Stimulated activated CD8-positive, alpha-beta memory T cell treated with anti-CD3 and anti-CD28 coated beads, Interleukin-7, amount 100 ng/mL, for 48 hours (primary cell): ENCODE measurements at regions not wholly inside any gene's neighbourhood (a gene's known extent, or its start where the extent isn't known, plus 50 kb on each side); places are given as distances from the start of the nearest gene placed in this dataset.

Experiments used
- DNase-seq, 2 donors: peaks; one replicate each; pipeline ENCODE4 v3.0.0-alpha.2; 2020; ENCODE audit warnings: low read depth in 1 of 2; ENCODE audit errors: extremely low read depth in 1 of 2

DNA sequence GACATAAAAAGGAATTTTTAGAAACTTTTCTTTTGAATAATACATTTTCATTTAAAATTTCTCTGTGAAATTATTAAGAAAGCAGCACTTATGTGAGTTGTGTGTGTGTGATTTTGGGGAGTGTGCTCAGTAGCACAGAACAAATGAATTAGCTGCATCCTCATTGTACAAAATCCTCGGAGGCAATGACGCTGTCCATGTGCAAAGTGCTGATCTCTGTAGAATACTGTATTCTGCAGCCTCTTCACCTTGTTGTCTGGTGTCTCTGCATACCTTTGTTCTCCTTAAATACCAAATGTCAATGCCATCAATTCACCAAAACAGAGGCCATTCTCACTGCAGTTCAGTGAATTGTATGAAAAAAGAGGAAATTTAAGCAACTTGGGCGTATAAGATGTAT is 838.4 kb downstream of the QKI start:
- no peak for DNase-seq

DNA sequence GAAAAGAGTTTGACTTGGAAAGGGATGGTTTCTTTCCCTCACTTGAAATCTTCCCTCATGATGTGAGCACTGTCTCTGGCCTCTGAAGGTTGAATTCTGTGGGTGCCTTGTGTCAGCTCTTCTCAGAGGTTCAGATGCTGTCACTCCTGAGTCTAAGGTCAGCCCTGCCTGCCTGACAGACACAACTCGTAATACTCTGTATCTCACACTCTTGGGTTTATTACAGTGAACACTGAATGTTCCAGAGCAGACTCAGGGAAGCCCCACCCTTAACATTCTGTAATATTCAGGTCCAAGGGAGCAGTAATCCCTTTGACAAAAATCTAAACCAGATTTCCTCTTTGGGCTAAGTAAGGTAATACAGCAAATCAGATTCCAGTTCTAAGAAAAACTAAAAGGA is 837.8 kb downstream of the QKI start:
- DNase-seq: no peak

DNA sequence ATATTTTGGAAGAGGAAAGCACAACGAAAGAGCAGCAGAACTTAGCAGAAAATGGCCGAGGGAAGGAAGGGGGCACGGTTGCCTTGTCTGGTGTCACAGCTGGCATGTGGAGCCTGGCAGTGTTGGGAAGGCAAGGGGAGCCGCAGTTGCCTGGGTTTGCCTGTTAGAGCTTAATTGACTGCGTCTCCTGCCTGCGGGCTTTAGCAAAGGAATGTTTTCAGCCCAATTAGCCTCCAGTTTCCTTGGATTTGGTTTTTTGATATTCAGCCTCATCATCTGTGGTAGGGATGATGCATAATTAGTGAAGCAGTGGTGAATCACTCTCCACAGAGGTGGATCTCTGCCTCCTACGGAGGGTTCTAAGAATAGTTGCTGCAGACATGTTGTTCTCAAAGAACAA is 832.6 kb downstream of the QKI start:
- no peak for DNase-seq

GRCh38 chr6:164246082-164246481 is 831.6 kb downstream of the QKI start:
- no peak for DNase-seq

DNA sequence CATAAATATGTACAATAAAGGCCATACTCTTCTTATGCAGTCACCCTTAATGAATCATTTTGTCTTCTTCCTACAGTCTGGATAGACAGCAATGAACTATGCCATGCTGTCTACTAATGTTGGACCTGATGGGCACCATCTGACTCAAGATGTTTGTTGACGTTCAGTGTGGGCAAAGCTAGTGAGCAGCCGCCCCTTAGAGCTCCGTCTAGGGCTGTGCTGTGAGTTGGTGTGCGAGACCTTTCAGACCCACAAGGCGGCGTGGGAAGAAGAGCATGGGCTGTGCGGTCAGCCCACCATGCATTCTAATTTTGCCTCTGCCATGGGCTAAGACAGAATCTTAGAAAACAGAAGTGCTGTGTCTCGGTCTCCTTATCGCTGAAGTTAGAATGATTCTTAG is 829.4 kb downstream of the QKI start:
- DNase-seq: no peak

DNA sequence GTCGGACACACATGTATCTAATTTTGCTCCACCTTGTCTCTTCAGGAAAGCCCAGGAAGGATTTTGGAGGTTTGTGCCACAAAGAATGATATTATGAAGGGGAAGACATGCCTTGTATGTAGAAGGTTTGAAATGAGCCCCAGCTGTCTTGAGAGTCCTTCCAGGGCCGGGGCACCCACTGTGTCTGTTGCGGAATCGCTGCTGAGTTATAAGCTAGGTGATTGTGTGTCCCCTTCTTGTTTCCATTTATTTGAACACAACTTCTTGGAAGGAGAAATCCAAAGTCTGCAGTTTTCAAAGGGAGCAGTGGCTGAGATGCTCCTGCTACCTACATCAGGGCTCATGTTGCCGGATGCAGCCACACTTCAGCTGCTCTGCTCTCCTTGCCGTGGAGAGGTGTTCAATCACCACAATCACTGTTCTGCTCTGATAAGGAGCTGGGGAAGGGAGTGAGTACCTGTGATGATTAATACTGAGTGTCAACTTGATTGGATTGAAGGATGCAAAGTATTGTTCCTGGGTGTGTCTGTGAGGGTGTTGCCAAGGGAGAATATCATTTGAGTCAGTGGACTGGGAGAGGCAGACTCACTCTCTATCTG is 828.6 kb downstream of the QKI start:
- no peak for DNase-seq

- DNase-seq: no peak
Observed at GRCh38 chr6:164230804-164231203, 816.3 kb downstream of the QKI start.

GRCh38 chr6:164230259-164230658 is 815.7 kb downstream of the QKI start:
- DNase-seq: no peak

- no peak for DNase-seq
Observed at GRCh38 chr6:164229716-164230115, 815.2 kb downstream of the QKI start.

DNA sequence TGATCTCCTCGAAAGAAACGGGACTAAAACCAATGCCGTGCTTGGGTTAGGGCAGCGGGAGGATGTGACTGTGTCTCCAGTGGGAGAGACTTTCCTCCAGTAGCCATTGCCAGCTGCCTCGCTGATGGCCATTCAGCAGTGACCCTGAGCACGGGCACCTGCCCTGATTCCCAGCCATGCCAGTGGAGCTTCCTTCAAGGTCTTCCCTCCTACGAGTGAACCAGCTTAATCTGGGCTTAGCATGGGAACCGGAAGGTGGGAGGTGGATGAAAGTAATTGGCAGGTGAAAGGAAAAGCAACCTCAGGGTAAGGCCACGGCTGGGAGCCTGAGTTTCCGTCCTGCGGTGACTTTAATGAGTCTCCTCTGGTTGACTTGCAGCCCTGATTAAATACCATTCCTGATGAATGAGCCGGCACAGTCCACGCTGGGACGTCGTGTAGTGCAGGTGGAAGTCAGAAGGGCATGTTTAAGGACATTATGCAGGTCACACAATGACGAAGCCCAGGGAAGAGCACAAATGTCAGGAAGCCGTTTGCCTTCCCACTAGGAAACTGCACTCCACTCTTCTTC is 813.5 kb downstream of the QKI start:
- no peak for DNase-seq

GRCh38 chr6:164216839-164217238 is 802.3 kb downstream of the QKI start:
- DNase-seq: no peak

GRCh38 chr6:164216368-164216767 is 801.9 kb downstream of the QKI start:
- no peak for DNase-seq

DNA sequence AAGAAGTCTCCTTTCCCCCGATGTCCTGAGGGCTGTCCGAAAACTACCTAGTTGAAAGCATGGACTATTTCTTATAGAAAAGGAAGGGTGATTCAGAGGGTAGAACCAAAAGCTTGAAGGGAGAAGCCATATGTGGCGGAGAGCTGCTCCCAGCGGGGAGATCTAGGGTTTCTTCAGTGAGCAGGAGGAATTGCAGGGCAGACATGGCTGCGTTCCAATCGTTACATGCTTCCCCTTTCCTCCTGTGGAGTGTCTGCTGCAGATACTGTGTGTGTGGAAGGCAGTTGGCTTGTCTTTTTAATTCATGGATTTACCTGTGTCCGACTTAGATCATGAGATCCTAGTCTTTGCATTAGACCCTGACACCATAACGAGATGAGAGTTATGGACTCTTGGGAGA is 799.5 kb downstream of the QKI start:
- no peak for DNase-seq

- no peak for DNase-seq
Observed at GRCh38 chr6:164211254-164211653, 796.7 kb downstream of the QKI start.

GRCh38 chr6:164210783-164211182 is 796.3 kb downstream of the QKI start:
- no peak for DNase-seq

DNA sequence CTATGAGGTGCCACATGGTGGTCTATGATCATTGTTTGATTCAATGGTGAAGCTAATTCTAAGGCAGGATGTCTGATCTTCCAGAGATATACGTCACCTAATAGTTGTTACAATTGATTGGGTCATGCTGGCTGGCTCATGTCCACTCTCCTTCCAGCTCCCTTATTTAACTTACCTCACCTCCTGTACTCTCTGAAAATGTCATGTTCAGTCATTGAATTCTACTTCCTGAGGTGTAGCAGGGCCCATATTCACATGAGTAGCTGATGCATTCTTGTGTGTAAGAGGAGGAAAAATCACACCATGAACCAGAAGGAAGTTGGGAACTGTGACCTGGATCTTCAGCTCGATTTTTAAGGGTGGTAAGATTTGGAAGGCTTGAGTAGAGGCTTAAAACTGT is 795.8 kb downstream of the QKI start:
- no peak for DNase-seq

DNA sequence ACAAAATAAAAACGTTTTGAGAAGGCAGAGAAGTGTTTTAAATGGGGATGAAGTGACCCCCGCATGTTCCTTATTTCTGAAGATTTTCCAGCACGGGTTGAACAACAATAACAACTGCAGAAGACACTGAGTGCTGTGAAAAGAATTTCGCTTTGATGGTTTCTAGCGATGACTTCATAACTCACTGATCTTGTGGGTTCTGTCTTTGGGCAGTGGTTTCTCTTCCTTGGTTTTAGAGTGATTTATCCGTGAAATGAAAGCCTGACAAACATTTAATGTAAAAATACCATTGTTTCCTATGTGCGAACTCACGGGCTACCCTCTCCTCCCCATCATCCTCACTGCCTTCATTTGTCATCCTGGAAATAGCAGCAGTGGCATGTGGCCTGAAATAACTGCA is 793.9 kb downstream of the QKI start:
- no peak for DNase-seq

- DNase-seq: no peak
Observed at GRCh38 chr6:164206807-164207423, 792.4 kb downstream of the QKI start.

DNA sequence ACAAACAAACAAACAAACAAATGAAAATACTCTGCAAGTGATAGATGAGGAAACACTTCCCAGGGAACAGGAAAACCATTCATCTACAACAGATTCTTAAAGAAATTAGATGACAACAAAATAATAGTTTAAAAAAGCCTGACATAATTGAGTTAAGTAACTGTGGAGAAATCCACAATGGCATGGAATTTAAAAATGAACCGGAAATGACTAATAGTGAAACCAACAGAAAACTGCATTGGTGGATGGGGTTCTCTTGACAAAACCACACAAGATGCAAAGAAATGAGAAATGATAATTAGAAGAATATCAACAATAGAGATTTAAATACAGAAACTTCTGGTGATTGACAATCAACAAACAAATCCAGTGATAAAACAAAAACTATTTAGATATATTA is 785.6 kb downstream of the QKI start:
- no peak for DNase-seq

DNA sequence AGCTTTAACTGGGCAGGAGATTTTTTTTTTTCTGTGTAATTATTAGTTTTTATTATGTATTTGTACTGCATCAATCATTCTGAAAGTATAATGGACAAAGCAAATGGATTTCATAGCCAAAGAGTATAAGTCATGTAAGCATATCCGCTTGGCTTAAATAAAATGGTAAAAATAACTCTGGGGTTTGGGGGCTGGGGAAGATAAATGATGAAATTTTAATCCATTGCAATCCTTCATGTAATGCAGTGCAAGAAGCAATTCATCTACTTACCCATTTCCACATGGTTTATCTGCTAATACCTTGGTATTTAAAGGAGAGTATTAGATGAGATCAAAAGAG is 781.4 kb downstream of the QKI start:
- no peak for DNase-seq

GRCh38 chr6:164195278-164195941 is 780.9 kb downstream of the QKI start:
- no peak for DNase-seq

DNA sequence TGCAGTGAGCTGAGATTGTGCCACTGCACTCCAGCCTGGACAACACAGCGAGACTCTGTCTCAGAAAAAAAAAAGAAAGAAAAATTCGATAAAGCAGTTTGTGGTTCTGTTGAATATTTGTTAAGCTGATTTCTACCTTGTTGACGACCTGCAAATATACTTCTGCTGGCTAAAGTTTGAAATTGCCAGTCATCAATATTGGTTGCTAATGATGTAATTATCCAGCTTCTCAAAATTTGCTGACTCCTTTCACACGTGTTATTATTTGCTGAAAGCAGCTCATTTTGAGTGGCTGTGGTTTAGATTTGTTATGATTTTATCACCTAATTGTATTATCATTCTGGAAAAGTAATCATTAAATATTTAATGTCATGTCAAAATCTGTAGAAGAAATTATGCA is 774.3 kb downstream of the QKI start:
- DNase-seq: no peak
